Erythroblast (primary cell): ENCODE measurements at regions not wholly inside any gene's neighbourhood (a gene's known extent, or its start where the extent isn't known, plus 50 kb on each side); places are given as distances from the start of the nearest gene placed in this dataset.

Experiments used
- GATA1 ChIP-seq: IDR thresholded peaks from 2 replicates; pipeline ENCODE4 v1.6.1; 2011; ENCODE audit warnings: low read depth, mild to moderate bottlenecking, control low read depth, low read length, moderate library complexity
- POLR2A ChIP-seq: IDR thresholded peaks from 2 replicates; pipeline ENCODE4 v1.6.1; 2011; ENCODE audit warnings: mild to moderate bottlenecking, low read length

- TF ChIP-seq POLR2A: no peak
- no peak for TF ChIP-seq GATA1
Observed at GRCh38 chr3:72232777-72233176, 447.8 kb upstream of the PROK2 start.
